ENCODE measurements at regions not wholly inside any gene's neighbourhood (a gene's known extent, or its start where the extent isn't known, plus 50 kb on each side); places are given as distances from the start of the nearest gene placed in this dataset.

- DNase-seq (ENCODE audit: low read depth) = no peak
Measured at GRCh38 chr7:34603711-34604444, 54.1 kb upstream of the NPSR1 start.
